Endothelial cell (in vitro differentiated cells): ENCODE measurements at regions not wholly inside any gene's neighbourhood (a gene's known extent, or its start where the extent isn't known, plus 50 kb on each side); places are given as distances from the start of the nearest gene placed in this dataset.

Experiments
- DNase-seq: peaks from one replicate; pipeline ENCODE4 v3.0.0; 2021; ENCODE audit warnings: low spot score
- H3K27ac Mint-ChIP-seq: one replicate; pipeline ENCODE4 v1.8.0; 2021; ENCODE audit warnings: mixed read lengths, inconsistent platforms; ENCODE audit not compliant: unreplicated experiment
- H3K27me3 Mint-ChIP-seq: one replicate; pipeline ENCODE4 v1.8.0; 2021; ENCODE audit warnings: mild to moderate bottlenecking, moderate library complexity, mixed read lengths, inconsistent platforms; ENCODE audit not compliant: unreplicated experiment
- H3K36me3 Mint-ChIP-seq: one replicate; pipeline ENCODE4 v1.8.0; 2021; ENCODE audit warnings: mild to moderate bottlenecking, low read depth, mixed read lengths, inconsistent platforms; ENCODE audit not compliant: unreplicated experiment
- H3K4me1 Mint-ChIP-seq: one replicate; pipeline ENCODE4 v1.8.0; 2021; ENCODE audit warnings: mild to moderate bottlenecking, mixed read lengths, inconsistent platforms; ENCODE audit not compliant: unreplicated experiment
- H3K4me3 Mint-ChIP-seq: one replicate; pipeline ENCODE4 v1.8.0; 2021; ENCODE audit warnings: mild to moderate bottlenecking, mixed read lengths, inconsistent platforms; ENCODE audit not compliant: unreplicated experiment
- H3K9me3 Mint-ChIP-seq: one replicate; pipeline ENCODE4 v1.8.0; 2021; ENCODE audit warnings: mixed read lengths, inconsistent platforms; ENCODE audit not compliant: unreplicated experiment
- TF ChIP-seq, protein P1 (sequence below): fragments of 200-600 bp; sonication (generic); IDR thresholded peaks from one replicate; pipeline ENCODE4 v1.5.0; 2021; ENCODE audit warnings: antibody characterized with exemption; ENCODE audit not compliant: unreplicated experiment

- Mint-ChIP-seq H3K4me3 (no peak overlapping the region), H3K9me3 (no peaks in the 10 kb centered on the region), H3K27me3 (peaks cover 2% of the 10 kb centered on the region), H3K4me1 (peaks cover 3% of the 10 kb centered on the region), H3K36me3 (no peaks in the 10 kb centered on the region), H3K27ac (no peak overlapping the region)
- no peak for DNase-seq
- TF ChIP-seq, protein P1, sequence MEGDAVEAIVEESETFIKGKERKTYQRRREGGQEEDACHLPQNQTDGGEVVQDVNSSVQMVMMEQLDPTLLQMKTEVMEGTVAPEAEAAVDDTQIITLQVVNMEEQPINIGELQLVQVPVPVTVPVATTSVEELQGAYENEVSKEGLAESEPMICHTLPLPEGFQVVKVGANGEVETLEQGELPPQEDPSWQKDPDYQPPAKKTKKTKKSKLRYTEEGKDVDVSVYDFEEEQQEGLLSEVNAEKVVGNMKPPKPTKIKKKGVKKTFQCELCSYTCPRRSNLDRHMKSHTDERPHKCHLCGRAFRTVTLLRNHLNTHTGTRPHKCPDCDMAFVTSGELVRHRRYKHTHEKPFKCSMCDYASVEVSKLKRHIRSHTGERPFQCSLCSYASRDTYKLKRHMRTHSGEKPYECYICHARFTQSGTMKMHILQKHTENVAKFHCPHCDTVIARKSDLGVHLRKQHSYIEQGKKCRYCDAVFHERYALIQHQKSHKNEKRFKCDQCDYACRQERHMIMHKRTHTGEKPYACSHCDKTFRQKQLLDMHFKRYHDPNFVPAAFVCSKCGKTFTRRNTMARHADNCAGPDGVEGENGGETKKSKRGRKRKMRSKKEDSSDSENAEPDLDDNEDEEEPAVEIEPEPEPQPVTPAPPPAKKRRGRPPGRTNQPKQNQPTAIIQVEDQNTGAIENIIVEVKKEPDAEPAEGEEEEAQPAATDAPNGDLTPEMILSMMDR = no peak
These were observed 136.9 kb downstream of the SLC38A1 start for GRCh38 chr12:46131732-46132469.

DNA sequence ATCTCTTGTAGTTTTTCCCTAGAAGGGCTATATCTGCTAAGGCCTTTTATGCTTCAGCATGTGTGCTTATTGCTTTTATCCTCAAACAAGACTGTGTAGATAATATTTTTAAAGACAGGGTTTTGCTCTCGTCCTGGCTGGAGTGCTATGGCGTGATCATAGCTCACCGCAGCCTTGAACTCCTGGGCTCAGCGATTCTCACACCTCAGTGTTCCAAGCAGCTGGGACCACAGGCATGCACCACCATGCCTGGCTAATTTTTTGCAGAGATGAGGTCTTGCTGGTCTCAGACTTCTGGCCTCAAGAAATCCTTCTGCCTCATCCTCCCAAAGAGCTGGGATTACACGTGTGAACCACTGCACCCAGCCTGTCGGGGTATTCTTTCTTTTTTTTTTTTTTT lies 137.3 kb upstream of the SCAF11 start:
- no peaks in the 10 kb centered on the region for H3K9me3 Mint-ChIP-seq
- no peaks in the 10 kb centered on the region for H3K4me1 Mint-ChIP-seq
- H3K27ac Mint-ChIP-seq = no peak overlapping the region
- no peaks in the 10 kb centered on the region for H3K36me3 Mint-ChIP-seq
- no peak for DNase-seq
- H3K4me3 Mint-ChIP-seq = no peak overlapping the region
- H3K27me3 Mint-ChIP-seq = peaks cover 2% of the 10 kb centered on the region
- TF ChIP-seq, protein P1 = no peak

DNA sequence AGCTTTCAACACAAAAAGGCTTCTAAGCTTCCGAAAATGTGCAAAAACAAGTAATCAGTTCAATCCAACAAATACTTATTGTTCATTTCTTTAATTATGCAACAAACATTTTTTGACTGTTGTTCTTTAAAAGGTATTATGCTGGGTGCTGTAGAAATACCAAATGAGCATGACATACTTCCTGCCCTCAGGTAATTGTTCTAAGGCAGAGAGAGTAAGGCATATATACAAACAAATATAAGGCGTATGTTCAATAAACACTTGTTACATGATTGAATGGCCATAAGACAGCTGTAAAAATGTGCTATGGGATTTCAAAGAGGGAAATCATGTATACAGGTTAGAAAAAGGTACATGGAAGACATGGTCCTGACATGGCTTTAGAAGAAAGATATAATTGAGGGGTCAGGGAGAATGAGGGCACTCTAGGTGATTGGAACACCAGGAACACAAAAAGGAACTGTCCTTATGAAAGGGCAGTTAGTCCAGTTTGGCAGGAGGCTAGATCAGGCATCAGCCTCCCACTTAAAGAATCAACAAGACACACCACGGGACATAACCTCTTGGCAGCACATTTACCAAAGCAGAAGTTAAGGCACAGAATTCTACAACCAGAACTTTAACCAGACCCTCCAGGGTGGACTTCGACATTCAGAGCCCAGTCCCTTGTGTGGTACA lies 135.8 kb upstream of the SCAF11 start:
- Mint-ChIP-seq H3K4me1 (no peaks in the 10 kb centered on the region), H3K27ac (no peak overlapping the region), H3K4me3 (no peak overlapping the region), H3K9me3 (no peaks in the 10 kb centered on the region), H3K36me3 (no peaks in the 10 kb centered on the region), H3K27me3 (peaks cover 2% of the 10 kb centered on the region)
- no peak for DNase-seq
- TF ChIP-seq, protein P1 = no peak

DNA sequence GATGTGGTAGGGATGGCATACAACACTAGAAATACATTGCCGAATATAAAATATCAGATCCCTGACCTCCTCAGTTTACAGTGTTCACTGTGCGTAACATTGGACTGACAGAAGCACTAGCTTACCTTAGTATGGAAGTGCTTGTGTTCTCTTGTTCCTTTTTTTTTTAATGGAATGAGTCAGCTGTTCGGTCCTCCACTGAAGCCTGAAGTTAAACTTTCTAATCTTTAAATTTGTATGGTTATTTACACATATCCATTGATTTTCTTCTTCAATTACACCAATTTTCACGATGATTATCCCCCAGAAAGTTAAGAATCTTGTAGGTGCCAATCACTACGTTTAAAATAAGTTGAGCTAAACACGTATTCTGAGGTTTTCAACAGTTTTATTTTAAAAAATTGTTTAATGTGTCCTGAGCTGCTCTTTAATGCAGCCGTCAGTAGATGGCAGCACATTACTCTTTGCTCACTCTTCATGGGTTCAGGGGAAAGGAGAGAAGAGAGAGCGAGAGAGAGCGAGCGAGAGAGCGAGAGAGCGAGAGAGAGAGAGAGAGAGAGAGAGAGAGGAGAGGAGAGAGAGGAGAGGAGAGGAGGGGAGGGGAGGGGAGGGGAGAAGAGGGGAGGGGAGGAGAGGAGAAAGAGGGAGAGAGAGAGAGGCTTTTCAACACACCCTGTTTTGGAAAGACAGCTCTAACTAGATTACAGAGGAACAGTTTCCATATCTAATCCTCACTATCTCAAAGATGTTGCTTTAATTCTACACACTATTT lies 134.7 kb upstream of the SCAF11 start:
- peak; percentile 43 for DNase-seq
- no peak overlapping the region for H3K27ac Mint-ChIP-seq
- H3K9me3 Mint-ChIP-seq = no peaks in the 10 kb centered on the region
- TF ChIP-seq, protein P1 = peak; percentile 11
- no peaks in the 10 kb centered on the region for H3K4me1 Mint-ChIP-seq
- no peak overlapping the region for H3K4me3 Mint-ChIP-seq
- H3K36me3 Mint-ChIP-seq = no peaks in the 10 kb centered on the region
- H3K27me3 Mint-ChIP-seq = peaks cover 2% of the 10 kb centered on the region
